H9 (cell line): ENCODE measurements at regions not wholly inside any gene's neighbourhood (a gene's known extent, or its start where the extent isn't known, plus 50 kb on each side); places are given as distances from the start of the nearest gene placed in this dataset.

Experiments used
- DNase-seq: peaks from one replicate; pipeline ENCODE4 v3.0.0-alpha.2; 2017
- H2AFZ ChIP-seq: one replicate; pipeline ENCODE4 v1.6.1; 2013; ENCODE audit warnings: mild to moderate bottlenecking, low read length, control low read depth, moderate library complexity
- H2AK5ac ChIP-seq: 2 replicates; pipeline ENCODE4 v1.6.1; 2013; ENCODE audit warnings: low read length, control low read depth, mixed read lengths; ENCODE audit not compliant: insufficient read length
- H2BK120ac ChIP-seq: one replicate; pipeline ENCODE4 v1.6.1; 2013; ENCODE audit warnings: low read depth, mild to moderate bottlenecking, low read length, control low read depth, inconsistent platforms; ENCODE audit not compliant: poor library complexity, severe bottlenecking
- H2BK12ac ChIP-seq: 2 replicates; pipeline ENCODE4 v1.6.1; 2013; ENCODE audit warnings: low read length, control low read depth, mixed read lengths, low read depth; ENCODE audit not compliant: insufficient read length
- H2BK15ac ChIP-seq: 2 replicates; pipeline ENCODE4 v1.6.1; 2013; ENCODE audit warnings: low read depth, low read length, control low read depth
- H2BK20ac ChIP-seq: one replicate; pipeline ENCODE4 v1.6.1; 2013; ENCODE audit warnings: low read depth, mild to moderate bottlenecking, low read length, control low read depth, inconsistent platforms; ENCODE audit not compliant: poor library complexity, severe bottlenecking
- H2BK5ac ChIP-seq: 2 replicates; pipeline ENCODE4 v1.6.1; 2013; ENCODE audit warnings: low read length, control low read depth, mixed read lengths; ENCODE audit not compliant: insufficient read length
- H3K14ac ChIP-seq: 2 replicates; pipeline ENCODE4 v1.6.1; 2013; ENCODE audit warnings: low read length, control low read depth; ENCODE audit not compliant: insufficient read depth
- H3K18ac ChIP-seq: 2 replicates; pipeline ENCODE4 v1.6.1; 2013; ENCODE audit warnings: low read depth, mild to moderate bottlenecking, mixed read lengths, low read length, control low read depth; ENCODE audit not compliant: insufficient read length
- H3K23ac ChIP-seq: 2 replicates; pipeline ENCODE4 v1.6.1; 2013; ENCODE audit warnings: low read length, control low read depth, mixed read lengths, low read depth; ENCODE audit not compliant: insufficient read length
- H3K23me2 ChIP-seq: 2 replicates; pipeline ENCODE4 v1.6.1; 2013; ENCODE audit warnings: low read depth, mild to moderate bottlenecking, mixed read lengths, low read length, control low read depth; ENCODE audit not compliant: insufficient read length, poor library complexity, severe bottlenecking
- H3K27ac ChIP-seq: 2 replicates; pipeline ENCODE4 v1.5.1; 2013; ENCODE audit warnings: low read length, control low read depth, mixed read lengths, low read depth; ENCODE audit not compliant: insufficient read length
- H3K27me3 ChIP-seq: 2 replicates; pipeline ENCODE4 v1.6.1; 2013; ENCODE audit warnings: low read length, control low read depth, inconsistent platforms; ENCODE audit not compliant: insufficient read depth
- H3K4ac ChIP-seq: 2 replicates; pipeline ENCODE4 v1.6.1; 2013; ENCODE audit warnings: low read depth, mild to moderate bottlenecking, control low read depth, inconsistent platforms, low read length, moderate library complexity
- H3K4me1 ChIP-seq: 2 replicates; pipeline ENCODE4 v1.6.1; 2013; ENCODE audit warnings: low read length, control low read depth, inconsistent platforms; ENCODE audit not compliant: insufficient read depth
- H3K4me2 ChIP-seq: 2 replicates; pipeline ENCODE4 v1.6.1; 2013; ENCODE audit warnings: low read length, control low read depth, mixed read lengths; ENCODE audit not compliant: insufficient read length, insufficient read depth
- H3K56ac ChIP-seq: 2 replicates; pipeline ENCODE4 v1.6.1; 2013; ENCODE audit warnings: low read depth, mild to moderate bottlenecking, mixed read lengths, low read length, control low read depth; ENCODE audit not compliant: insufficient read length
- H3K79me1 ChIP-seq: 2 replicates; pipeline ENCODE4 v1.6.1; 2013; ENCODE audit warnings: low read depth, mild to moderate bottlenecking, moderate library complexity, low read length, control low read depth, inconsistent platforms; ENCODE audit not compliant: insufficient read depth, poor library complexity, severe bottlenecking
- H3K79me2 ChIP-seq: 2 replicates; pipeline ENCODE4 v1.6.1; 2013; ENCODE audit warnings: low read length, control low read depth, inconsistent platforms; ENCODE audit not compliant: insufficient read depth
- H3K9ac ChIP-seq: 2 replicates; pipeline ENCODE4 v1.6.1; 2013; ENCODE audit warnings: low read length, control low read depth, mixed read lengths; ENCODE audit not compliant: insufficient read length; ENCODE audit errors: extremely low read depth
- H3K9me3 ChIP-seq: one replicate; pipeline ENCODE4 v1.6.1; 2013; ENCODE audit warnings: low read depth, low read length, inconsistent platforms; ENCODE audit not compliant: control insufficient read depth
- H3T11ph ChIP-seq: one replicate; pipeline ENCODE4 v1.6.1; 2013; ENCODE audit warnings: mild to moderate bottlenecking, low read length, control low read depth, inconsistent platforms
- H4K20me1 ChIP-seq: one replicate; pipeline ENCODE4 v1.6.1; 2013; ENCODE audit not compliant: control insufficient read depth, insufficient read length, insufficient read depth
- H4K5ac ChIP-seq: 2 replicates; pipeline ENCODE4 v1.6.1; 2013; ENCODE audit warnings: low read depth, mild to moderate bottlenecking, mixed read lengths, low read length, control low read depth; ENCODE audit not compliant: insufficient read length
- H4K8ac ChIP-seq: replicated peaks from 2 replicates; pipeline ENCODE4 v1.6.1; 2013; ENCODE audit warnings: low read length, control low read depth, mixed read lengths, low read depth; ENCODE audit not compliant: insufficient read length
- H4K91ac ChIP-seq: 2 replicates; pipeline ENCODE4 v1.6.1; 2013; ENCODE audit warnings: low read depth, mild to moderate bottlenecking, moderate library complexity, mixed read lengths, low read length, control low read depth; ENCODE audit not compliant: insufficient read length
- H3K27ac Mint-ChIP-seq, 3 experiments: 2 replicates in 2 of 3; 3 replicates in 1 of 3; pipeline ENCODE4 v1.8.0; 2020 to 2021; ENCODE audit warnings: mixed read lengths in 3 of 3, mild to moderate bottlenecking in 1 of 3, moderate library complexity in 1 of 3
- H3K27me3 Mint-ChIP-seq: 2 replicates; pipeline ENCODE4 v1.8.0; 2021; ENCODE audit warnings: low read depth, mild to moderate bottlenecking, moderate library complexity, mixed read lengths
- H3K36me3 Mint-ChIP-seq, 3 experiments: 2 replicates in 2 of 3; 3 replicates in 1 of 3; pipeline ENCODE4 v1.8.0; 2020 to 2021; ENCODE audit warnings: low read depth in 3 of 3, mixed read lengths in 3 of 3; ENCODE audit not compliant: insufficient read depth in 1 of 3
- H3K4me1 Mint-ChIP-seq, 2 experiments: 2 replicates each; pipeline ENCODE4 v1.8.0; 2020; ENCODE audit warnings: mixed read lengths in 2 of 2
- H3K4me3 Mint-ChIP-seq, 2 experiments: 2 replicates in 1 of 2; 3 replicates in 1 of 2; pipeline ENCODE4 v1.8.0; 2020 to 2021; ENCODE audit warnings: mild to moderate bottlenecking in 2 of 2, mixed read lengths in 2 of 2, moderate library complexity in 1 of 2
- H3K9me3 Mint-ChIP-seq, 2 experiments: 2 replicates in 1 of 2; 3 replicates in 1 of 2; pipeline ENCODE4 v1.8.0; 2020; ENCODE audit warnings: mild to moderate bottlenecking in 2 of 2, mixed read lengths in 2 of 2, moderate library complexity in 1 of 2
- CTCF ChIP-seq: fragments of 200-600 bp; sonication (generic); conservative IDR thresholded peaks from 3 replicates; pipeline ENCODE4 v1.8.0; 2021; ENCODE audit warnings: antibody characterized with exemption, mild to moderate bottlenecking
- WGBS: extraction: QIAGEN DNeasy Blood & Tissue Kit; methylation state at CpG from one replicate; pipeline ENCODE4 v1.1.7; 2013; ENCODE audit warnings: missing lambda C conversion rate, low lambda C conversion rate, mixed read lengths; ENCODE audit not compliant: insufficient read length; ENCODE audit errors: extremely low coverage; 5-methylcytosine and 5-hydroxymethylcytosine counted together

- no peaks in the 10 kb centered on the region for H4K20me1 ChIP-seq
- no peak overlapping the region for H2BK12ac ChIP-seq
- TF ChIP-seq CTCF, result peak; percentile 72
- no peak overlapping the region for H3K14ac ChIP-seq
- H4K8ac ChIP-seq, result no peak overlapping the region
- no peak overlapping the region for H3K27ac Mint-ChIP-seq
- H3K79me2 ChIP-seq, result no peaks in the 10 kb centered on the region
- H2BK120ac ChIP-seq, result no peak overlapping the region
- no peak overlapping the region for H2AK5ac ChIP-seq
- no peak overlapping the region for H2BK15ac ChIP-seq
- peak; percentile 70 for DNase-seq
- H3K27me3 ChIP-seq, result no peaks in the 10 kb centered on the region
- 100% methylated on average over 1 of the region's 23 CpGs for WGBS
- peaks cover 2 to 8% (median 4%) of the 10 kb centered on the region in 3 experiments; a peak in 5 of 7 replicates for H3K36me3 Mint-ChIP-seq
- no peak overlapping the region for H3K9ac ChIP-seq
- H3K9me3 Mint-ChIP-seq, result peaks cover 3 to 6% of the 10 kb centered on the region in 2 experiments; a peak in 3 of 5 replicates
- no peak overlapping the region for H2AFZ ChIP-seq
- no peak overlapping the region for H3K4ac ChIP-seq
- H4K91ac ChIP-seq, result no peak overlapping the region
- no peak overlapping the region for H3K27ac ChIP-seq
- no peak overlapping the region for H3T11ph ChIP-seq
- H3K4me1 ChIP-seq, result no peaks in the 10 kb centered on the region
- no peak overlapping the region for H3K18ac ChIP-seq
- H3K23me2 ChIP-seq, result no peaks in the 10 kb centered on the region
- peaks cover 12 to 15% of the 10 kb centered on the region in 2 experiments for H3K4me1 Mint-ChIP-seq
- no peak overlapping the region for H4K5ac ChIP-seq
- no peak overlapping the region for H3K4me2 ChIP-seq
- peak overlapping the region in 1 of 2 experiments; percentile 45; a peak in 2 of 5 replicates for H3K4me3 Mint-ChIP-seq
- no peaks in the 10 kb centered on the region for H3K79me1 ChIP-seq
- no peak overlapping the region for H2BK5ac ChIP-seq
- no peak overlapping the region for H3K23ac ChIP-seq
- no peak overlapping the region for H2BK20ac ChIP-seq
- H3K9me3 ChIP-seq, result no peaks in the 10 kb centered on the region
- H3K27me3 Mint-ChIP-seq, result peaks cover 4% of the 10 kb centered on the region
- no peak overlapping the region for H3K56ac ChIP-seq
These were observed 79.3 kb upstream of the ALDH1L1 start for GRCh38 chr3:126259411-126260391.
